Mesothelial cell of epicardium (in vitro differentiated cells): ENCODE measurements at regions not wholly inside any gene's neighbourhood (a gene's known extent, or its start where the extent isn't known, plus 50 kb on each side); places are given as distances from the start of the nearest gene placed in this dataset.

Source experiments
- DNase-seq, 2 experiments: peaks; one replicate each; pipeline ENCODE4 v3.0.0; 2021; ENCODE audit warnings: low spot score in 2 of 2; ENCODE audit not compliant: unreplicated experiment in 2 of 2
- H3K27ac Mint-ChIP-seq: 2 replicates; pipeline ENCODE4 v1.8.0; 2021; ENCODE audit warnings: mixed read lengths
- H3K27me3 Mint-ChIP-seq: 2 replicates; pipeline ENCODE4 v1.8.0; 2021; ENCODE audit warnings: low read depth, mixed read lengths
- H3K36me3 Mint-ChIP-seq: 2 replicates; pipeline ENCODE4 v1.8.0; 2021; ENCODE audit warnings: mixed read lengths
- H3K4me1 Mint-ChIP-seq: 2 replicates; pipeline ENCODE4 v1.8.0; 2021; ENCODE audit warnings: mixed read lengths
- H3K4me3 Mint-ChIP-seq: 2 replicates; pipeline ENCODE4 v1.8.0; 2021; ENCODE audit warnings: mild to moderate bottlenecking, moderate library complexity, mixed read lengths
- H3K9me3 Mint-ChIP-seq: 2 replicates; pipeline ENCODE4 v1.8.0; 2021; ENCODE audit warnings: mixed read lengths
- CTCF ChIP-seq: fragments of 200-600 bp; sonication (generic); IDR thresholded peaks from one replicate; pipeline ENCODE4 v1.5.0; 2021; ENCODE audit warnings: antibody characterized with exemption; ENCODE audit not compliant: unreplicated experiment

GRCh38 chr2:600542-601386 lies 76.4 kb downstream of the TMEM18 start:
- H3K27me3 Mint-ChIP-seq = no peaks in the 10 kb centered on the region
- DNase-seq = no peak
- H3K9me3 Mint-ChIP-seq = no peaks in the 10 kb centered on the region
- no peaks in the 10 kb centered on the region for H3K36me3 Mint-ChIP-seq
- no peak overlapping the region for H3K27ac Mint-ChIP-seq
- H3K4me3 Mint-ChIP-seq = no peak overlapping the region
- no peaks in the 10 kb centered on the region for H3K4me1 Mint-ChIP-seq
- no peak for TF ChIP-seq CTCF

GRCh38 chr2:599601-600000 lies 77.6 kb downstream of the TMEM18 start:
- Mint-ChIP-seq H3K4me1 (no peaks in the 10 kb centered on the region), H3K4me3 (no peak overlapping the region), H3K27me3 (no peaks in the 10 kb centered on the region), H3K27ac (no peak overlapping the region), H3K9me3 (no peaks in the 10 kb centered on the region), H3K36me3 (no peaks in the 10 kb centered on the region)
- TF ChIP-seq CTCF = no peak
- DNase-seq = no peak

GRCh38 chr2:598058-598802 lies 79.0 kb downstream of the TMEM18 start:
- no peak for TF ChIP-seq CTCF
- no peaks in the 10 kb centered on the region for H3K4me1 Mint-ChIP-seq
- H3K27me3 Mint-ChIP-seq = no peaks in the 10 kb centered on the region
- no peak overlapping the region for H3K4me3 Mint-ChIP-seq
- no peaks in the 10 kb centered on the region for H3K9me3 Mint-ChIP-seq
- DNase-seq = no peak
- H3K27ac Mint-ChIP-seq = no peak overlapping the region
- no peaks in the 10 kb centered on the region for H3K36me3 Mint-ChIP-seq

GRCh38 chr2:595831-596592 lies 81.2 kb downstream of the TMEM18 start:
- no peak for TF ChIP-seq CTCF
- no peaks in the 10 kb centered on the region for H3K9me3 Mint-ChIP-seq
- H3K27ac Mint-ChIP-seq = no peak overlapping the region
- H3K27me3 Mint-ChIP-seq = no peaks in the 10 kb centered on the region
- no peak for DNase-seq
- H3K4me1 Mint-ChIP-seq = no peaks in the 10 kb centered on the region
- H3K36me3 Mint-ChIP-seq = no peaks in the 10 kb centered on the region
- no peak overlapping the region for H3K4me3 Mint-ChIP-seq

GRCh38 chr2:595141-595815 lies 81.9 kb downstream of the TMEM18 start:
- Mint-ChIP-seq H3K4me3 (no peak overlapping the region), H3K27ac (no peak overlapping the region), H3K4me1 (no peaks in the 10 kb centered on the region), H3K36me3 (no peaks in the 10 kb centered on the region), H3K9me3 (no peaks in the 10 kb centered on the region), H3K27me3 (peaks cover 2% of the 10 kb centered on the region)
- no peak for TF ChIP-seq CTCF
- no peak for DNase-seq
